ENCODE measurements at regions not wholly inside any gene's neighbourhood (a gene's known extent, or its start where the extent isn't known, plus 50 kb on each side); places are given as distances from the start of the nearest gene placed in this dataset.

GRCh38 chr2:237033536-237034060, 52.1 kb upstream of the COPS8 start:
- no peaks in the 10 kb centered on the region for H3K79me2 ChIP-seq (replicated peaks; ENCODE audit: insufficient read depth, low read length)
- H3K9me3 ChIP-seq (ENCODE audit: low read length): no peaks in the 10 kb centered on the region

DNA sequence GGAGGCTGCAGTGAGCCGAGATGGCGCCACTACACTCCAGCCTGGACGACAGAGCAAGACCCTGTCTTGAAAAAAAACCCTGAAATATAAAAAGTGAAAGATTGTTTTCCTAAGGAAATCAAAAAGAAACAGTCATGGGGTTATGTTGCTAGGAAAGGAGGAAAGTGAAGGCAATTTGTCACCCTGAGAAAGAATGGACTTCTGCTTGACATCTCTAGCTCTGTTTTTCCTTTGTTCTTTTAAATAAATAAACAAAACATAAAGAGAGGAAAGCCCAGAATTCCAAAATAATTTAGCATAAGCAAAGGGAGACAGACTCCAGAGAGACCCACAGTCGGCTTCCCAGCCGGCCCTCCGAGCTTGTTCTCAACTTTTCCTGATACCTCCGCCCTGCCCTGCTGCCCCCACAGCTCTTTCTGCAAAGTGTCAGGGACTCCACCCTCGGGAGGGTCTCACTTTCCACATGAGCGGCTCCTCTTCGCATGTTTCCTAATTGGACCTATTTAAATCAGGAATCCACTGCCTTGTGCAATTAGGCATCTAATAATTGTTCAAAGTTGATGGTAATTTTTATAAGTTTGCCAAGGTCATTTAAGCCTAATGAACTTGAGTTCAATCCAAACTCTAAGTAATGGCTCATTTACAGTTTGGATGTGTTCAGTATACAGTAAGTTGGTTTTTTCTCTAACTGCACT, 49.8 kb upstream of the COPS8 start:
- H3K9me3 ChIP-seq (ENCODE audit: low read length): no peaks in the 10 kb centered on the region
- H3K27ac ChIP-seq (ENCODE audit: low read length): no peak overlapping the region
- no peak overlapping the region for H3K4me3 ChIP-seq (ENCODE audit: low read length)
- no peak overlapping the region for H3K4me2 ChIP-seq (ENCODE audit: low read length)
- no peaks in the 10 kb centered on the region for H3F3A ChIP-seq (ENCODE audit: insufficient read depth, low read length, poor library complexity, severe bottlenecking)
- no peaks in the 10 kb centered on the region for H3K36me3 ChIP-seq (ENCODE audit: insufficient read depth, low read length)
- H4K20me1 ChIP-seq (ENCODE audit: insufficient read depth): no peaks in the 10 kb centered on the region
- H3K27me3 ChIP-seq (ENCODE audit: insufficient read depth, low read depth, low read length): no peaks in the 10 kb centered on the region
- no peaks in the 10 kb centered on the region for H3K9me2 ChIP-seq (ENCODE audit: insufficient read depth, low read length)
- H3K79me2 ChIP-seq (replicated peaks; ENCODE audit: insufficient read depth, low read length): no peaks in the 10 kb centered on the region
- H2AFZ ChIP-seq (ENCODE audit: low read depth, low read length): no peak overlapping the region
- no peak overlapping the region for H3K9ac ChIP-seq (ENCODE audit: low read length)
- TF ChIP-seq EP300 (conservative IDR thresholded peaks at IDR 0.05; ENCODE audit: poor library complexity, severe bottlenecking) (no peak), RAD21 (conservative IDR thresholded peaks at IDR 0.05) (no peak), SMC3 (conservative IDR thresholded peaks at IDR 0.05; ENCODE audit: poor library complexity) (no peak), TAF1 (IDR thresholded peaks at IDR 0.05; ENCODE audit: low read depth) (no peak), EZH2 (IDR thresholded peaks at IDR 0.05; ENCODE audit: borderline replicate concordance, insufficient read depth, low read length, poor library complexity, severe bottlenecking) (no peak), CTCF (IDR thresholded peaks at IDR 0.05; ENCODE audit: poor library complexity, severe bottlenecking) (no peak)
- TF ChIP-seq, protein P1, sequence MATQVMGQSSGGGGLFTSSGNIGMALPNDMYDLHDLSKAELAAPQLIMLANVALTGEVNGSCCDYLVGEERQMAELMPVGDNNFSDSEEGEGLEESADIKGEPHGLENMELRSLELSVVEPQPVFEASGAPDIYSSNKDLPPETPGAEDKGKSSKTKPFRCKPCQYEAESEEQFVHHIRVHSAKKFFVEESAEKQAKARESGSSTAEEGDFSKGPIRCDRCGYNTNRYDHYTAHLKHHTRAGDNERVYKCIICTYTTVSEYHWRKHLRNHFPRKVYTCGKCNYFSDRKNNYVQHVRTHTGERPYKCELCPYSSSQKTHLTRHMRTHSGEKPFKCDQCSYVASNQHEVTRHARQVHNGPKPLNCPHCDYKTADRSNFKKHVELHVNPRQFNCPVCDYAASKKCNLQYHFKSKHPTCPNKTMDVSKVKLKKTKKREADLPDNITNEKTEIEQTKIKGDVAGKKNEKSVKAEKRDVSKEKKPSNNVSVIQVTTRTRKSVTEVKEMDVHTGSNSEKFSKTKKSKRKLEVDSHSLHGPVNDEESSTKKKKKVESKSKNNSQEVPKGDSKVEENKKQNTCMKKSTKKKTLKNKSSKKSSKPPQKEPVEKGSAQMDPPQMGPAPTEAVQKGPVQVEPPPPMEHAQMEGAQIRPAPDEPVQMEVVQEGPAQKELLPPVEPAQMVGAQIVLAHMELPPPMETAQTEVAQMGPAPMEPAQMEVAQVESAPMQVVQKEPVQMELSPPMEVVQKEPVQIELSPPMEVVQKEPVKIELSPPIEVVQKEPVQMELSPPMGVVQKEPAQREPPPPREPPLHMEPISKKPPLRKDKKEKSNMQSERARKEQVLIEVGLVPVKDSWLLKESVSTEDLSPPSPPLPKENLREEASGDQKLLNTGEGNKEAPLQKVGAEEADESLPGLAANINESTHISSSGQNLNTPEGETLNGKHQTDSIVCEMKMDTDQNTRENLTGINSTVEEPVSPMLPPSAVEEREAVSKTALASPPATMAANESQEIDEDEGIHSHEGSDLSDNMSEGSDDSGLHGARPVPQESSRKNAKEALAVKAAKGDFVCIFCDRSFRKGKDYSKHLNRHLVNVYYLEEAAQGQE (IDR thresholded peaks at IDR 0.05; ENCODE audit: borderline replicate concordance): no peak

More at GRCh38 chr2:237033536-237034060, 52.1 kb upstream of the COPS8 start:
- no peak for TF ChIP-seq POLR2AphosphoS5 (IDR thresholded peaks at IDR 0.05)
- TF ChIP-seq, protein P1 (IDR thresholded peaks at IDR 0.05; ENCODE audit: borderline replicate concordance): no peak
- no peak for TF ChIP-seq EZH2 (IDR thresholded peaks at IDR 0.05; ENCODE audit: borderline replicate concordance, insufficient read depth, low read length, poor library complexity, severe bottlenecking)
- TF ChIP-seq RAD21 (conservative IDR thresholded peaks at IDR 0.05): no peak
- no peak for TF ChIP-seq EP300 (conservative IDR thresholded peaks at IDR 0.05; ENCODE audit: poor library complexity, severe bottlenecking)
- TF ChIP-seq MXI1 (conservative IDR thresholded peaks at IDR 0.05; ENCODE audit: poor library complexity, severe bottlenecking): no peak
- TF ChIP-seq TAF1 (IDR thresholded peaks at IDR 0.05; ENCODE audit: low read depth): no peak
- TF ChIP-seq SMC3 (conservative IDR thresholded peaks at IDR 0.05; ENCODE audit: poor library complexity): no peak
- no peak for TF ChIP-seq CTCF (IDR thresholded peaks at IDR 0.05; ENCODE audit: poor library complexity, severe bottlenecking)
- no peak overlapping the region for H3K9ac ChIP-seq (ENCODE audit: low read length)
- H3K4me3 ChIP-seq (ENCODE audit: low read length): no peak overlapping the region
- H3K9me2 ChIP-seq (ENCODE audit: insufficient read depth, low read length): no peaks in the 10 kb centered on the region
- no peaks in the 10 kb centered on the region for H4K20me1 ChIP-seq (ENCODE audit: insufficient read depth)
- no peak overlapping the region for H3K4me2 ChIP-seq (ENCODE audit: low read length)
- H2AFZ ChIP-seq (ENCODE audit: low read depth, low read length): no peak overlapping the region
- no peaks in the 10 kb centered on the region for H3K27me3 ChIP-seq (ENCODE audit: insufficient read depth, low read depth, low read length)
- no peaks in the 10 kb centered on the region for H3F3A ChIP-seq (ENCODE audit: insufficient read depth, low read length, poor library complexity, severe bottlenecking)
- no peak overlapping the region for H3K27ac ChIP-seq (ENCODE audit: low read length)
- no peaks in the 10 kb centered on the region for H3K36me3 ChIP-seq (ENCODE audit: insufficient read depth, low read length)

All from neural cell (in vitro differentiated cells).